Hepatic stellate cell (primary cell): ENCODE measurements at regions not wholly inside any gene's neighbourhood (a gene's known extent, or its start where the extent isn't known, plus 50 kb on each side); places are given as distances from the start of the nearest gene placed in this dataset.

Source experiments
- DNase-seq: peaks from one replicate; pipeline ENCODE4 v3.0.0; 2011; ENCODE audit warnings: low spot score

DNA sequence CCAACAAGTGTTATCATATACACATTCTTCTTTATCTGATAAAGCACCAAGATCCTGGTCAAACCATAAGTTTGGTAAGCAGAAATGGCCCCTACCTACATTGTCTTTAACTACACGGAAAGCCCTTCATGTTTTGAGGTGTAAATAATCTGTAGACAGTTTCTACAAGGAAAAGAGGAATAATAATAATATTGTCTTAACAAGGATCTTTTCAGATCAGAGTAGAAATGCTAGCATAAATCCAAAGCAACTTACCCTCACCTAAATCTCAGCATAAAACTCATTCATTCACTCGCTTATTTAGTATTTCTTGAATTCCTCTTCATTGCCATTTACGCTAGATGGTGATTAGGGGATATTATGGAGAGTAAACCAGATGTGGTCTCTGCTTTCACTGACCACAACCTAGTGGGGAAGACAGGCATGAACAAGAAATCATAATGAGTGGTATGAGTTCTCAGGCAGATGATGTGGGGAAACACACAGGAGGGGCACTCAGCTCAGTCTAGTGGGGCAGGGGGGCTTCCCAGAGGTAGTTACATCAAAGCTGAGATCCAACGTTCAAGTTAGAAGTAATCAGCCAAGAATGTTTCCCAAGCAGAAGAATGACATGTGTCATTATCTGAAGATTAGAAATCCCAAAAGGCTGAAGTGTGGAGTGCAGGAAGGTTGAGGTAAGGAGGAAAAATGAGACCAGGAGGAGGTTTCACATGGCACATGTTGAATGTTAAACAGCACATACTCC, 65.4 kb upstream of the ZC3H12C start:
- DNase-seq, result no peak

DNA sequence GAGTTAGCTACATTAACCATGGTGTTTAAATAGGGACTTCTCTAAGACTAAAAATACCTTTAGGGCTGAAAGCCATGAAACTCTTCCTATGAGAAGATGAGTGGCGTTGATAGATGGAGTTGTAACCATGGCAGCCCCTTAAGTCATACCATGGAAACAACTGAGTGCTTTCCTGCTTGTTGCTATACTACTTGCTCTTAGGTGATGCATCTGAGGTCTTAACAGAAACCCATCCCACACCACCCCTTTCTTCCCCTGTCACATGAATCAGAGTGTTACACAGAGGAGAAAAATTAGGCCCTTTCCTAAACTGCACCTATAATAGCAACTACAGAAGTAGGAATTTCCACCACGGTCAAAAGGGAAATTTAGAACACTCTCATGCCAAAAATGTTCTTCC, 64.3 kb upstream of the ZC3H12C start:
- no peak for DNase-seq

DNA sequence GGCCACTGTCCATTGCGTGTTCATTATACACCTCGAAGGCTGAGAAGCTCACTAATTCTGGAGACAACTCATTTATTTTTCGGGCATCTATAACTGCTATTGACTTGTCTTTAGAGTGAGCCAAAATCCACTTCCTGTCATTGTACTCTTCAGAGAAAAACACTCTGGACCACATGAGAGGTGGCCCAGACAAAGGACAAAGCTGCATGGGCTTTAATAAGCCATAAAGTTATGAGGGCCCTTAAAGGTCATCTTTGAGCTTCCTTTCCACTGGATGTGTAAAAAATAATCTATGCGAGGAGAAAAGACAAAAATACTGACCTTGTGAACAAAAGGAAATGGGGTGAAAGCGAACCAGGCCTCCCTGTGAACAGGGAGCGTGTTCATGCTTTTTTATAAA, 63.5 kb upstream of the ZC3H12C start:
- DNase-seq, result no peak

DNA sequence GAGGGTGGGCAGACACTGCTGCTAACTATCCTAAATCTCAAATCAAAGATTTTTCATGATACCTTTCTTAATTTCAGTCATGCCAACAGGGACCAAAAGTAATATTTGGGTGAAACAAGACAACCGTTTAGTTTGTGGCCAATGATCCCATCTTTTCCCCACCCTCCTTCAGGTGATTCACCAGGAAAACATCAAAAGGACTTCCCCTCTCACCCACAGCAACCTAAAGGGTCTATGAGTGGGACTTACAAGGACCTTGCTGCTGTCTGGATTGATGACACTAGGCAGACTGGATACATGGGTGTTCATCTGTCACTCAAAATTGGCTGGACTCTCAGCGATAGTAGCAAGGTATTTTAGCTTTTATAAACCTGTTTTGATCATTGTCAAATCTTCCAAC, 62.0 kb upstream of the ZC3H12C start:
- DNase-seq, result no peak

DNA sequence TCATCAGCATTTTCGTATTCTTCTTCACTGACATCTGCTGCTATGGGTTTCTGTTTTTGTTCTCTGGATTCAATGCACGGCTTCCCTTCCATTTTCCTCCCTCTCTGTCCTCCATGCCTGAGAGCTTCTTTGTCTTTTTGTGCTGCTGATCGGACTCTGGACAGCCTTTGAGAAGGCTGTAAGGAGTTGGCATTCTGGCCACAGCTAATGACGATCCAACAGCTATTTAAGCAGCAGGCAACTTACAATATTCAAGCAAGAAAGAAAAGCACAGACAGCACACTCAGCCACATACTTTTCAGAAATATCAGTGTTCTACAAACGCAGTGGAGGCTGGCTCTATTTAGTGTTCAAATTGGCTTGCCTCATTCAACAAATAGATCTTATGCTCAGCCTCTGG, 60.9 kb upstream of the ZC3H12C start:
- no peak for DNase-seq

DNA sequence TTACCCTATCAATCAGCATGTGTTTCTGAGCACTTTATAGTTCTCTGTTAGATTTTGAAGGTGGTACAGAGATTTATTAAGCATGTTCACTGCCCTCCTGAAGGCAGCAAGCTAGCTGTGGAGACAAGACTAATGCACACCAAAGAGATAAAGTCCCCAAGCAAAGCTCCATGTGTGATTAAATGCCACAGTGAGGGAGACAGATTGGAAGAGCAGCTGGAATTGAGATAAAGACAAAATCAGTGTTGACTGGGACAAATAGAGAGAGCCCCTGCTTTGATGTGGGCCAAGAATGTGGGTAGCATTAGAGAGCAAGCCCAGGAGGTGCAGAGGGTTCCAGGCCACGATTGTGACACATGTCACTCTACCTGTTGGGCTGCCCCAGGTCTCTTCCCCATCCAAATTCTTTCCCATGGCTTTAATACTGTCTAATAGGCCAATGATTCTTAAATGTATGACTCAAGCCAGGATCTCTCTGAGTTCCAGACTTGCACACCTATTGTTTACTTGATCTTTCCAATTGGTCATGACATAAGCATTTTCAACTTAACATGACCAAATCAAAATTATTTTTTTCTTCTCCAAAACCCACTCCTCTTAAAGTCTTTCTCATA, 60.1 kb upstream of the ZC3H12C start:
- DNase-seq, result no peak

DNA sequence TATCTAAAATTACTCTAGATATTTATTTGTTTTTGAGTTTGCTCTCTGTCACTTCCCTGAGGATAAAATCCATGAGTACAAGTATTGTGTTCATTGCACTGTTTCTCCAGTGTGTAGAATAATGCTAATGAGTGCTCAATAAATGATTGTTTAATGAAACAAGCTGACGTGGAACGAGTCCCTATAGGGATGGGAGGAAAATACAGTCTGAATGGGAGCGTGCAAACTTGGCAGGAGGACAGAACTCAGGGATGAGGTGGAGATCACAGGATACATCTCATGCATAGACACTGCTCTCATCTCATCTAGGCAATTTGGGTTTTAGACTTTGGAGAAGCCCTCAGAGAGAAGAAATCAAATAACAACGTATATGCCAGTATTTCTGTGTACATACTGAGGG, 58.4 kb upstream of the ZC3H12C start:
- DNase-seq, result no peak

DNA sequence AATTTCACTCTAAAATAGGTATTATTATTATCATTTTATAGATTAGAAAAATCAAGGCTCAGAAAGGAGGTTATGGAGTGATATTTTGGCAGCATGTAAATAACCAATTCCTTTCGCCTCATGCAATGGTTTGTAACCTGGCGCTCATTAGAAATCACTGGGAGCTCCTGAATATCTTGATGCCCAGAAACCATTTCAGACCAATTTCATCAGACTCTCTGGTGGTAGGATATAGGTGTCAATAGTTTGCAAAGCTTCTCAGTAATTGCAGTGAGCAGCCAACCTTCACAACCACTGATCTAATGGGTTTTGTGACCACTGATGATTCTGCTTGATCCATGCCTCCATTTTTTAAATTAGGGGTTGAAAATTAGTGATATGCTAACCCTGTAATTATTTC, 57.8 kb upstream of the ZC3H12C start:
- no peak for DNase-seq

- DNase-seq, result no peak
Observed at GRCh38 chr11:110038201-110038600, 55.0 kb upstream of the ZC3H12C start.
